ENCODE measurements at regions not wholly inside any gene's neighbourhood (a gene's known extent, or its start where the extent isn't known, plus 50 kb on each side); places are given as distances from the start of the nearest gene placed in this dataset.
"Not testable (repeated sequence)": the region's sequence is repeated elsewhere in the genome, so short reads cannot be mapped to it uniquely, and the experiment has no call there.

DNA sequence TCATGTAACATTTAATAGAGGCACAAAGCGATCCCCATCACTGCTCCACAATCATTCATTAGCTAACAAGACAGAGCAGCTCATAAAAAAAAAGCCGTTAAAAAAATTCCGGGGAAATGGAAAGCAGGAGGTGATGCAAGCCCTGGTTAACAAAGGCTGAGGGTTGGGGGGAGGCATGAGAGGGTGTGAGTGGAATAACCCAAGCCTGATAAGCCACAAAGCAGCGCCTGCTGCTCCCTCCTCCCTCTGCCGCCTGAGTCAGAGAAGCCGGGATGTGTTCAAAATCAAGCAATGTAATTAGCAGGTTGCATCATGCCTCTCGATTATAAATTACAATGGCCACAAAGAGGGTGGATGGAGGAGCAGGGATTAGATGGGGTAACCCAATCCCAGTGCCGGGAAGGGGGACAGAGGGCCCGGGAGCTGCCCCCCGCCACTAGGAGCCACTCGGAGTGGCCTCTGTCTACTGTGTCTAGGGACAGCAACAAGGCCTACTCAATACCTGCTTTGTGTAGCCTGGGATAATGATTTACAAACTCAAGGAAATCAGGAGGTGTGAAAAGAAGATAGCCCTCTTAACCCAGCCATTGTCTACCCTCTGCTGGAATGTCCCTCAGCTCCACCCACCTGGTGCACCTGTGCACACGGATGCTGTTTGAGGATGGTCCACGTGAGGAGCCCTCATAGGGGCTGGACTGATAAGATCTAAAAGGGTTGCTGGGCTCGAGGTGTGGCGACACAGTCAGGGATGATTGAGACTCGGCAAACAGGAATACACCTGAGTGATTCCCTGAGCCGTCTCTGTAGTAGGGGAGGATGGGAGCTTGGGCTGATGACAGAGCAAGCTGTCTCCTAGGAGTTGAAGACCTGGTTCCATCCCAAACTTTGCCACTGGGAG, 156.9 kb downstream of the VEGFA start:
- Histone ChIP-seq H3K14ac (ENCODE audit: insufficient read depth, low read length) (peak overlapping the region; percentile 74; the same call in 1 of the 2 replicates), H2BK20ac (ENCODE audit: low read depth, low read length, poor library complexity, severe bottlenecking) (no peak overlapping the region), H2BK12ac (ENCODE audit: insufficient read length, low read depth, low read length) (no peak overlapping the region), H3T11ph (ENCODE audit: low read length) (no peak overlapping the region), H3K27ac (ENCODE audit: insufficient read length, low read depth, low read length) (peak overlapping the region; percentile 3), H2AFZ (ENCODE audit: low read length) (no peak overlapping the region), H4K20me1 (ENCODE audit: control insufficient read depth, insufficient read depth, insufficient read length) (no peaks in the 10 kb centered on the region), H2BK5ac (ENCODE audit: insufficient read length, low read length) (no peak overlapping the region), H3K9me3 (ENCODE audit: control insufficient read depth, low read depth, low read length) (no peaks in the 10 kb centered on the region), H3K9ac (ENCODE audit: extremely low read depth, insufficient read length, low read length) (no peak overlapping the region), H2BK15ac (ENCODE audit: low read depth, low read length) (no peak overlapping the region), H3K4ac (ENCODE audit: low read depth, low read length) (no peak overlapping the region; the same call in 1 of the 2 replicates), H4K5ac (ENCODE audit: insufficient read length, low read depth, low read length) (no peak overlapping the region), H4K91ac (ENCODE audit: insufficient read length, low read depth, low read length) (no peak overlapping the region), H3K79me1 (ENCODE audit: insufficient read depth, low read depth, low read length, poor library complexity, severe bottlenecking) (no peaks in the 10 kb centered on the region), H3K4me1 (ENCODE audit: insufficient read depth, low read length) (no peaks in the 10 kb centered on the region), H3K4me2 (ENCODE audit: insufficient read depth, insufficient read length, low read length) (no peak overlapping the region), H3K23ac (ENCODE audit: insufficient read length, low read depth, low read length) (no peak overlapping the region), H2AK5ac (ENCODE audit: insufficient read length, low read length) (no peak overlapping the region), H3K27me3 (ENCODE audit: insufficient read depth, low read length) (no peaks in the 10 kb centered on the region), H3K56ac (ENCODE audit: insufficient read length, low read depth, low read length) (no peak overlapping the region), H4K8ac (replicated peaks; ENCODE audit: insufficient read length, low read depth, low read length) (no peak overlapping the region), H2BK120ac (ENCODE audit: low read depth, low read length, poor library complexity, severe bottlenecking) (peak overlapping the region; percentile 49), H3K18ac (ENCODE audit: insufficient read length, low read depth, low read length) (peak overlapping the region; percentile 18), H3K23me2 (ENCODE audit: insufficient read length, low read depth, low read length, poor library complexity, severe bottlenecking) (no peaks in the 10 kb centered on the region), H3K79me2 (ENCODE audit: insufficient read depth, low read length) (no peaks in the 10 kb centered on the region)
- Mint-ChIP-seq H3K27me3 (ENCODE audit: low read depth) (no peaks in the 10 kb centered on the region; the same call in 1 of the 2 replicates), H3K9me3 (no peaks in the 10 kb centered on the region), H3K36me3 (ENCODE audit: insufficient read depth in 1 of 3, low read depth in 3 of 3) (no peaks in the 10 kb centered on the region), H3K4me3 (no peak overlapping the region), H3K4me1 (peaks cover 15% of the 10 kb centered on the region in 2 experiments), H3K27ac (peak overlapping the region; percentile 92 to 97 (median 96))
- no CpG with 5 or more reads among the region's 17 CpGs for WGBS (ENCODE audit: extremely low coverage, insufficient read length, low lambda C conversion rate)
- TF ChIP-seq, protein P1, sequence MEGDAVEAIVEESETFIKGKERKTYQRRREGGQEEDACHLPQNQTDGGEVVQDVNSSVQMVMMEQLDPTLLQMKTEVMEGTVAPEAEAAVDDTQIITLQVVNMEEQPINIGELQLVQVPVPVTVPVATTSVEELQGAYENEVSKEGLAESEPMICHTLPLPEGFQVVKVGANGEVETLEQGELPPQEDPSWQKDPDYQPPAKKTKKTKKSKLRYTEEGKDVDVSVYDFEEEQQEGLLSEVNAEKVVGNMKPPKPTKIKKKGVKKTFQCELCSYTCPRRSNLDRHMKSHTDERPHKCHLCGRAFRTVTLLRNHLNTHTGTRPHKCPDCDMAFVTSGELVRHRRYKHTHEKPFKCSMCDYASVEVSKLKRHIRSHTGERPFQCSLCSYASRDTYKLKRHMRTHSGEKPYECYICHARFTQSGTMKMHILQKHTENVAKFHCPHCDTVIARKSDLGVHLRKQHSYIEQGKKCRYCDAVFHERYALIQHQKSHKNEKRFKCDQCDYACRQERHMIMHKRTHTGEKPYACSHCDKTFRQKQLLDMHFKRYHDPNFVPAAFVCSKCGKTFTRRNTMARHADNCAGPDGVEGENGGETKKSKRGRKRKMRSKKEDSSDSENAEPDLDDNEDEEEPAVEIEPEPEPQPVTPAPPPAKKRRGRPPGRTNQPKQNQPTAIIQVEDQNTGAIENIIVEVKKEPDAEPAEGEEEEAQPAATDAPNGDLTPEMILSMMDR (conservative IDR thresholded peaks at IDR 0.05), result no peak; the same call in 2 of the 3 replicates
- peak; percentile 70 for DNase-seq

- not testable (repeated sequence) for H3K4me3 Mint-ChIP-seq
Observed at GRCh38 chr6:43925636-43926139, 155.7 kb downstream of the VEGFA start.

More at GRCh38 chr6:43925636-43926139, 155.7 kb downstream of the VEGFA start:
- not testable (repeated sequence) for H3K56ac ChIP-seq (ENCODE audit: insufficient read length, low read depth, low read length); H3K79me2 ChIP-seq (ENCODE audit: insufficient read depth, low read length); H2BK12ac ChIP-seq (ENCODE audit: insufficient read length, low read depth, low read length); H3K4me1 ChIP-seq (ENCODE audit: insufficient read depth, low read length); H3K9me3 Mint-ChIP-seq; H2BK5ac ChIP-seq (ENCODE audit: insufficient read length, low read length); H3K9me3 ChIP-seq (ENCODE audit: control insufficient read depth, low read depth, low read length); H4K8ac ChIP-seq (replicated peaks; ENCODE audit: insufficient read length, low read depth, low read length); H2AFZ ChIP-seq (ENCODE audit: low read length); H2BK120ac ChIP-seq (ENCODE audit: low read depth, low read length, poor library complexity, severe bottlenecking); H3K27me3 Mint-ChIP-seq (ENCODE audit: low read depth); H4K20me1 ChIP-seq (ENCODE audit: control insufficient read depth, insufficient read depth, insufficient read length); H2BK20ac ChIP-seq (ENCODE audit: low read depth, low read length, poor library complexity, severe bottlenecking); H2BK15ac ChIP-seq (ENCODE audit: low read depth, low read length); H3K23ac ChIP-seq (ENCODE audit: insufficient read length, low read depth, low read length); H3K79me1 ChIP-seq (ENCODE audit: insufficient read depth, low read depth, low read length, poor library complexity, severe bottlenecking); H3K9ac ChIP-seq (ENCODE audit: extremely low read depth, insufficient read length, low read length); H3K27ac ChIP-seq (ENCODE audit: insufficient read length, low read depth, low read length); H3K36me3 Mint-ChIP-seq (ENCODE audit: insufficient read depth in 1 of 3, low read depth in 3 of 3); H3K18ac ChIP-seq (ENCODE audit: insufficient read length, low read depth, low read length); DNase-seq; H3K4ac ChIP-seq (ENCODE audit: low read depth, low read length); H3K4me2 ChIP-seq (ENCODE audit: insufficient read depth, insufficient read length, low read length); H4K91ac ChIP-seq (ENCODE audit: insufficient read length, low read depth, low read length); H3T11ph ChIP-seq (ENCODE audit: low read length); H3K23me2 ChIP-seq (ENCODE audit: insufficient read length, low read depth, low read length, poor library complexity, severe bottlenecking); H4K5ac ChIP-seq (ENCODE audit: insufficient read length, low read depth, low read length); H3K27me3 ChIP-seq (ENCODE audit: insufficient read depth, low read length); H2AK5ac ChIP-seq (ENCODE audit: insufficient read length, low read length)
- peak overlapping the region in 2 of 3 experiments; percentile 44 to 88; a peak in 3 of 7 replicates for H3K27ac Mint-ChIP-seq
- 0 out of 2 replicates have a peak overlapping the region, but pooled peaks have one; percentile 1 for H3K14ac ChIP-seq (ENCODE audit: insufficient read depth, low read length)
- peaks cover 15 to 19% of the 10 kb centered on the region in 2 experiments for H3K4me1 Mint-ChIP-seq
- WGBS (ENCODE audit: extremely low coverage, insufficient read length, low lambda C conversion rate), result no CpG with 5 or more reads among the region's 7 CpGs
